CD4-positive, alpha-beta T cell treated with Interleukin-17A for 4 hours (primary cell): ENCODE measurements at regions not wholly inside any gene's neighbourhood (a gene's known extent, or its start where the extent isn't known, plus 50 kb on each side); places are given as distances from the start of the nearest gene placed in this dataset.

Experiments used
- DNase-seq: peaks from one replicate; pipeline ENCODE4 v3.0.0-alpha.2; 2020; ENCODE audit warnings: mixed read lengths

DNA sequence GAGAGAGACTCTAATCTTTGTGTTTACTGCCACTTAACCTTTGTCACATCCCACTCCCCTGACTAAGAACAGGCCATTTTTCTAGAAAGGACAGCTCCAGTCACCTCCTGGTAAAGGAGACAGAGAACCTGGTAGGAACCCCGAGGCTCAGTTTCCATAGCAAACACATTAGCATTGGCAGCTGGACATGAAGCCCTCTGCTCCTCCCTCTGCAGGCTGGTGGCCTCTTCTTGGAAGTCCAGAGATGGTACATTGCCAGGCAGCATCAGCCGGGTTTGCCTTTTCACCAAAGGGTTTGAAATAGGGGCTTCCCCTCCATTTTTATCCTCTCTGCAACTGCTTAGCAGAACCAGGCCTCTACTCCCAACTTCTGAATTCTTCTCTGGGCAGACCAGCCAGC, 213.4 kb upstream of the SEMA6D start:
- no peak for DNase-seq

GRCh38 chr15:47504624-47505256, 212.6 kb upstream of the SEMA6D start:
- DNase-seq, result no peak

- DNase-seq, result no peak
Observed at GRCh38 chr15:47505712-47506328, 211.5 kb upstream of the SEMA6D start.

- no peak for DNase-seq
Observed at GRCh38 chr15:47506329-47507100, 210.8 kb upstream of the SEMA6D start.

DNA sequence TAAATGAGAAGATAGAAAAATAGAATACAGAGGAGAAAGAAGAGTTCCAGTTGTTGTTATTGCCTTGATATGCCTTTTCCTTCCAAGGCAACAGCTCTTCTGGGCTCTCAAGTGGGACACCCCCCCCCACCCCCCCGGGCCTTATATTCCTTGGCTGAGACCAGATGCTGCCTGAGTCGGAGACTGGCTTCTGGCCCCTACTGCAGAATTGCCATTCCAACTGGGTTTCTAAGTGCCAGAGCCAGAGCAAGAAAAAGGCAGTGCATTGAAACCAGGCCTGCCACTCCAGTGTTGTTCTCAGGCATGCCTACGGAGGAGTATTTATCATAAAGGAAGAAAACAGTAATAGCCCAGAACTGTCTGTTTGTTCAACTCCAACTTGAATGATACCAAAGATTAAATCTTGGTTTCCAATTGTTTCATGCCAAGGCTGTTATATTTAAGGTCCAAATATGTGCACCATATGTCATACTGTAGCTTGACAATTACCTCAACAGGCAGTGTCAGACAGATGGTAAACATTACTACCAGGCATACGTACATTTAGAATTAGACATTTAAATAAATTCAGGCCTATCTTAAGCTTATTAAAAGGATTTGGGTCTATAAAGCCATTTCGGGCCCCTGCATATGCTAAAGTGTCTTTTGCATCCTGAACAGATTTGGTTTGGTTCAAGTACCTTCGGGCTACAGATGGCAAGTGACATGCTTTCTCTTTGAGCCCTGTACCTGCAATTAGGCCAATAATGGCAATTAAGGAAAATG, 209.9 kb upstream of the SEMA6D start:
- DNase-seq, result no peak

DNA sequence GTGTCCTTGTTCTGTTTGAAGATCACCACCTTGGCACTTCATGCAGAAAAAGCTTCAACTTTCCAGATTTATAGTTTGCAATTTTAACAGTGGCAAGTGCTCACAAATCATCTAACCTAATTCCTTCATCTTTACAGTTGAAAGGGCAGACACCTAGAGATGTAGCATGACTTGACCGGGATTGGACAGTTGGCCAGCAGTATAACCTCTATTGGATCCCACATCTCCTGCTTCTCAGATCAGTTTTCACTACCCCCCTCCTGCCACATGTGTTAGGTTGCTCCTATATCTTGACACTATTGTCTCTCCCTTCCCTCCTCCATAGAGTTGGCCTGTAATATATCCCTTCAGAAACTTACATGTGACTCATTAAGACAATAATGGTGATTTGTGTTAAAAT, 206.0 kb upstream of the SEMA6D start:
- no peak for DNase-seq

DNA sequence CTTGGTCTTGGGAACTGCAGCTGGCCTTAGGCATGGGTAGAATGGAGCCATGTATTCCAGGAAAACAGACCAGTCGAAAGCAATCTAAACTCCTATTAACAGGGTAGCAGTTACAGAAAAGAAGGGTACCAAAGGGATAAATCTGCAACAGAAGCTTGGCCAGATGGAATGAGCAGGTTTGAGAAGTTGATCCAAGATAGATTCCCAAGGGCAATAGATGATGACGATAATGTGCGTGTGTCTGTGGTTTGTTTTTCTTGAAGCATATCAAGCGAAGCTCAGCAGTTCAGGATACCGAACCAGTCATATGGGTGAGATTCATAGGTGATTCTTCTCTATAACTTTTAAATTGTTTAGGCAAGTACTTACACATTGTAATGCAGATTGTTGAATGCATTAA, 203.8 kb upstream of the SEMA6D start:
- DNase-seq, result no peak

DNA sequence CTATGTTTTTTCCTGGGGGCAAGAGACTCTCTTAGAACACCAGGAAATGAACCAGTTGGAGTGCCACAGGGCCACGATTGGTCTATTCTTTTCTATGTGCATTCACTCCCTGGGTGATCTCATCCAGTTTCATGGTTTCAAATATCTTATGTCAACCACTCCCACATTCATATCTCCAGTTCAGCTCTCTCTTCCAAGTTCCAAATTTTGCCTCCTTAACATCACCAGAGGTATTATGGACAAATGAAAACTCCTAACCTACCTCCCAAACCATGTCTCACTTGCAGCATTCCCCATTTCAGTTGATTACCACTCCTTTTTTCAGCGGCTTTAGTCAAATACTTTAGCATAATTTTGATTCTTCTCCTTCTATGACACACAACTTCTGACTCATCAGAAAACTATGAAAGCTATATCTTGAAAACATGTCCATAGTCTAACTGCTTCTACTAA, 203.1 kb upstream of the SEMA6D start:
- no peak for DNase-seq

GRCh38 chr15:47516558-47516957, 200.7 kb upstream of the SEMA6D start:
- no peak for DNase-seq

DNA sequence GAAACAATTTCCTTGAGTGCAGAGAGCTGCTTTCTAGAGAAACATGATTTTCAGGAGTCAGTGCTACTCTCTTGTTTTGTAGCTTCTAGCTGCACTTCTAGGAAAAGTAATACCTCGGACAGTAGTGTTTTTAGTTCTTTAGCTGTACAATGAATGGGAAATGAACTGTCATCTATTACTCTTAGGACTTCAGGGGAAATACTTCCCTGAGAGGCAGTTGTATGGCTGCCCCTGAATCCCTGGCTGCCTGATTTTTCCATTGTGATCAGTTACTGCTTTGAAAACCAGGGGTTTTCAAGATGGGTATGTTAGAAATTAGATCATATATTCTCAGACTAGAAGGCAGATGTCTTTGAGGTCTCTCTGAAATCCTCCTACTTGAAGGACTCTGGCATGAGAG, 200.3 kb upstream of the SEMA6D start:
- DNase-seq, result no peak

DNA sequence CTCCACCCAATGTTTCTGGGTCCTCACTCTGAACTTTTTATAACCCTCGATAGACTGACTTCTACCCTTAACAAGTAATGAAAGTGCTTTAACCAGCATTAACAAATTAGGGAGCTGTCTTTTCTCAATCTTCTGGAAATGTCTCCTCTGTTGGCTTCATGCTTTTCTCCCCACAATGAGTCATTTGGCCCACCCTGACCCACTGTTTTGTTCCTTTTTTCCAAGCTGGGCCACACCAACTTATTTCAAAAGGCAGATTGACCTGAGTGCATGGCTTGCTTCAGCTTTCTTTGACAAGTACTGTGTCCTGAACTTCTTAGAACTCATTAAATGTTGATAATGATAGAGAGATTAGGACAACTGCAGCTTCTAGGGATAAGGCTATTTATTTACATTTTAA, 199.6 kb upstream of the SEMA6D start:
- no peak for DNase-seq

GRCh38 chr15:47523681-47524475, 193.4 kb upstream of the SEMA6D start:
- DNase-seq, result no peak

- DNase-seq, result no peak
Observed at GRCh38 chr15:47529241-47529640, 188.1 kb upstream of the SEMA6D start.

- no peak for DNase-seq
Observed at GRCh38 chr15:47534673-47535072, 182.6 kb upstream of the SEMA6D start.

GRCh38 chr15:47541562-47541961, 175.7 kb upstream of the SEMA6D start:
- no peak for DNase-seq

DNA sequence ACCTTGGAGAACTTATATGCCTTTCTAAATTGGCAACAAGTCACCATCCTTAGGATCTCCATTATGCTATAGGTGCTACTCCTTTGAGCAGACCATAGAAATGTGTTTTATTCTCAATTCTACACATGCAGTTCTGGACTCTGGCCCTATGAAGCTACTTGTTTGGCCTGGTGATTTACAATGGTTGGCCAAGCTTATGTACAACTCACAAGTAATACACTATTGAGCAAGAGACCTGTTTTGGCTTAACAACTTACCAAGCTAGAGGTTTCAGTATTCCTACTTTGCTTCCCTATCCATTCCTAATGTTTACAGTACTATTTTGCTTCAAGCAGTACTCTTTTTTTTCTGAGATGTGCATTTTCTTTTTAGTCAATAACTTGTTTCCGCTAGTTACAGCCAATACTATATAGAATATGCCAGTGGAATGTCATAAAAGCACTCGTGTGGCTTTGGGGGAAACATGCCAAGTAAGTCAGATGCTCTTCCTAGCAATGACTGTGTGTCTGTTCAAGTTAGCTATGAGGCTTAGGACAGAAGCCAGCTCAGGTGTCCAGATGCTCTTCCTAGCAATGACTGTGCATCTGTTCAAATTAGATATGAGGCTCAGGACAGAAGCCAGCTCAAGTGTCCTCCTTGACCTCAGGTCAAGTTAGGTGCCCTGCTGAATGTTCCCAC, 174.9 kb upstream of the SEMA6D start:
- no peak for DNase-seq

DNA sequence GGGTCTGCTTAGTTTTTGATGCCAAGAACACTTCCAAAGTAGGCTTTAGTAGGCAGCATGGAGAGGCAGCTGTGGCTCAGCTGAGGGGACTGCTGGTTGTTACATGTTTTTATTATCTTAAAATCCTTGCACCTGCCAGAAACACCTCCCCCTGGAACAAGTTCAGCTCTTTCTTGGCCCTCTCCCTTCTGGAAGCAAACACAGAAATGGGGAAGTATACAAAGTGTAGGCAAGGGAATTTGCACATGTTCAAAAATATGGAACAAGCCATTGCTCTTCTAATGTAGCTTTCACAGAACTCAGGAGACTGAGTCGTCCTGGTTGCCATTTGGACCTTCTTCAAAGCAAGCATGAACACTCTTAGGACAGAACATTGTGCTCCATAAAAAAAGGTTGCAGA, 169.1 kb upstream of the SEMA6D start:
- no peak for DNase-seq

DNA sequence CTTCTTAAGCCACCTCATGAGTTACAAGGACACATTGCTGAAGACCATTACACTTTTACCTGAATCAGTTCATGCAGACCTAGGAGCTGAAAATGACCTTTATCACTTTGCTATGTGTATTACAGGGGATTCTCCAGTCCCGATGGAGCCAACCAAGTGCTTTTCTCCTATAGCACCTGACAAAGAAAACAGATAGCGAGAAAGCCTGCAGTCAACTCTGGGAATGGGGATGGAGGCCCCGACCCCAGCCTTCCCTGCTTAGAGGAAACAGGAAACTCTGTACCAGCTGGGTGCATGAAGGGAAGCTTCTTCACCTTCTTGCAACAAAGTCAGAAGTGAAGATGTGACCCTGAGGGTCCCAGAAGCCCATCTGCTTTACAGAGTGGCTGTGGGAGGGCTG, 168.3 kb upstream of the SEMA6D start:
- no peak for DNase-seq

DNA sequence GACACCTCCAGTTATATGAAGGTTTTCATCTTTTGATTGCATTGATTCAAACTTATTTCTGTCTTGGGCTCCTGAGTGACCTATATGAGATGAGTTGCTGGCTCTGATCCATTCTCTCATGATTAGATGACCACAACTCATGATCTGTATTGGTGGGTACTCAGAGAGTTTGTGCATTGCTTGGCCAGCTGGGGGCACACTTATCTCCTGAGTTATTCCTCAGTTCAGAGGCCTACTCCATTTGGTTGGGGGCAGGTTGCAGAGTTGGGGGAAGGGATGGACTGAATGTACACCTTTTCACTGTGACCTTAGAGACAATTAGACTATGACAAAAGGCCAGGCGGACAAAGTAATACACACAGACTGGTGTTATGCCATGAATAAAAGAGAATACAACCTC, 166.2 kb upstream of the SEMA6D start:
- no peak for DNase-seq

DNA sequence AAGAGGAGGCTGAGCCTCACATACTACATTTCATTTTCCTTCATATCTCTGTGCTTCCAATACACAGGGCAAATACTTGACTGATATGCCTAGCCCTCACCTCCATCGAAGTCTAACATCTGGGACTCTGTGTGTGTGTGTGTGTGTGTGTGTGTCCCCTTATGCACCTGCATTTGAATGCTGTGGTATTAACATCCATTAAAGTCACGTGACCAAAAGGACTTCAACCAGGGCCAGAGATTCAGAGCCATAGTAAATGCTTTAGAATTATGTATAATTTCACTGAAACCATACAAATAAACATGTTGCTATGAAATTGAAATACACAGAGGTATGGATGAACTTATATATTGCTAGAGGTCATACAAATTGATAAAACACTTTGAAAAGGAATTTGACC, 165.8 kb upstream of the SEMA6D start:
- no peak for DNase-seq

- DNase-seq, result no peak
Observed at GRCh38 chr15:47552978-47553608, 164.2 kb upstream of the SEMA6D start.

GRCh38 chr15:47553947-47554346, 163.4 kb upstream of the SEMA6D start:
- no peak for DNase-seq
